ENCODE measurements at regions not wholly inside any gene's neighbourhood (a gene's known extent, or its start where the extent isn't known, plus 50 kb on each side); places are given as distances from the start of the nearest gene placed in this dataset.

DNA sequence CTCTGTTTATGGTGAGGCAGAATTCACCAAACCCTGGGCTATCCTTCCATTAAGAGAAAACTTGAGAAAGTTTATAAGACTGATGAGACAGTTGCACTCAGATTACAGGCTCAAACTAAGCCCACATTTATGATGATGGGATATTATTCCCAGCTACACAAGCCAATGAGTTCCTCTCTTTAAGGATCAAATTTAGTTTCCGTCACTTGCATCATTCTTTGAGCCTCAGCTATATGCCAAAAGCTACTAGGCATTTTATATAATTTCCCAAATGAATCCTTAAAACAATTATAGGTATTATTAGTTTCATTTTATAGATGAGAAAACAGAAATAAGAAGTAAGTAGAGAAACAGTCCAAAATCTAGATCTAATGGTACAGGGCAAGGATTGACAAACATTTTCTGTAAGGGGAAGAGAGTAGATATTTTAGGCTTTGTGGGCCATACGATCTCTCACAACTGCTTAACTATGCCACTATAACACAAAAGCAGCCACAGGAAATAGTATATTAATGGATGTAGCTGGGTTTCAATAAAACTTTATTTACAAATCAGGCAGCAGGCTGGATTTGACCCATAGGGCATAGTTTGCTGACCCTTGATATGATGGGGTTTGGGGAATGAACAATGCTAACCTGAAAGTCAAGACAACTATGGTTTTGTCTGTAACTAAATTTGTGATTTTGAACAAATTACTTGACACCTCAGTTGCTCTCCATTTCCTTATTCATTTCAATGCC, 91.8 kb upstream of the PLXNC1 start:
- no peak for DNase-seq
- no CpG with 5 or more reads among the region's 2 CpGs for WGBS (ENCODE audit: insufficient coverage)
- no peaks in the 10 kb centered on the region for H3K27me3 ChIP-seq (replicated peaks in 2 of 5; ENCODE audit: control insufficient read depth in 4 of 5, insufficient read depth in 5 of 5, low read length in 4 of 5)
- CTCF ChIA-PET, result interaction anchor here (1.2 to 1.5 kb wide), 2 partner anchors 22 to 44 kb away, joined by 5 to 6 read pairs; no protein-coding TSS in a partner anchor
- POLR2A ChIA-PET, result no interaction called here
- H3K27ac ChIP-seq (ENCODE audit: insufficient read depth in 1 of 2, low read depth in 1 of 2, low read length in 2 of 2, poor library complexity in 1 of 2, severe bottlenecking in 2 of 2), result no peak overlapping the region
- peaks cover 0 to 16% (median 5%) of the 10 kb centered on the region in 5 experiments for H3K9me3 ChIP-seq (ENCODE audit: control extremely low read depth in 1 of 5, control insufficient read depth in 4 of 5, insufficient read depth in 2 of 5, low read depth in 1 of 5, low read length in 4 of 5)
- H3K36me3 ChIP-seq (ENCODE audit: control insufficient read depth in 4 of 4, insufficient read depth in 4 of 4, low read length in 3 of 4), result no peaks in the 10 kb centered on the region
- peaks cover 0 to 6% (median 0%) of the 10 kb centered on the region in 4 experiments for H3K4me1 ChIP-seq (ENCODE audit: control extremely low read depth in 1 of 4, control insufficient read depth in 4 of 4, insufficient read depth in 4 of 4, low read length in 3 of 4)
- no peak overlapping the region for H3K4me3 ChIP-seq (ENCODE audit: control insufficient read depth in 1 of 7, extremely low read depth in 1 of 7, insufficient read depth in 4 of 7, low read depth in 2 of 7, low read length in 6 of 7)

DNA sequence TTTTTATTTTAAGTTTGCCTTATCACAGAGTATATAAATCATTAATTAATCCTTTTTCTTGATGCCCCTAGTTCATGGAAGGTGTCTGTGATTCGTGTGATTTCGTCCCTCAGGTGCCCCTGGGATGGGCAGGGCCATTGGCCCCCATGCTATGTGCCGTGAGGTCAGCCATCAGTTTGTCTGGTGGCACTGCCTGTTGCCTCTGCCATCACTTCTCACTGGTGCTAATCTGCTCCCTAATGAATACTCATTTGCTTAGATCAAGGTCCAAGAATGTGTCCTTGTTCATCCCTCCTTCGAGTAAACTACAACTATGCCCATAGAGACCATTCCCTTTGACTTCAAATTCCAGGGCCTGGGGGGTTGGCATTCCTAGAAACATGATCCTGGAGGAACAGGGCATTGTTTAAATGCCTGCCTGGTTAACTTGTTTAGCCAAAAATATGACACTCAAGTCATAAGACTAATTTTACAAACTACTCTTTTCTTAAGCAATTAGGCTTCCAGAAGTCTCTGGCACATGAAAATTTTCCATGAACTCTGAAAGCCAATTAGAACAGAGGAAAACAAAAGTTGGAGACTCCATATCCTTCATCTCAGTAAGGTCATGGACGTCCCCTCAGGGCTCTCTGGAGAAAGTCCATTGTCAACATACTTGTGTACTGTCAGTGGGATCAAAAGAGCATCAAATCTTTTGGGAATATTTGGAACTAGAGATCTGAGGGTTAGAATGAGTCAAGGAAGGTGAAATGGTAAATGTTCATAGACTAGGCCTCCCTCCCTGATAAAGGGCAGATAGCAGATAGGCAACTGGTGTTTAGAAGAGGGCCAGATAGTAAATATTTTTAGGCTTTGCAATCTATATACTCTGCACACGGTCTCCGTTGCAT, 90.9 kb upstream of the PLXNC1 start:
- WGBS (ENCODE audit: insufficient coverage), result 97% methylated on average over 4 of the region's 7 CpGs
- no peak overlapping the region for H3K4me3 ChIP-seq (ENCODE audit: control insufficient read depth in 1 of 7, extremely low read depth in 1 of 7, insufficient read depth in 4 of 7, low read depth in 2 of 7, low read length in 6 of 7)
- no peaks in the 10 kb centered on the region for H3K36me3 ChIP-seq (ENCODE audit: control insufficient read depth in 4 of 4, insufficient read depth in 4 of 4, low read length in 3 of 4)
- H3K27me3 ChIP-seq (replicated peaks in 2 of 5; ENCODE audit: control insufficient read depth in 4 of 5, insufficient read depth in 5 of 5, low read length in 4 of 5), result no peaks in the 10 kb centered on the region
- ChIA-PET CTCF (interaction anchor here (0.6 to 1.5 kb wide), 2 partner anchors 14 to 18 kb away, joined by 3 to 5 read pairs; no protein-coding TSS in a partner anchor), POLR2A (no interaction called here)
- H3K4me1 ChIP-seq (ENCODE audit: control extremely low read depth in 1 of 4, control insufficient read depth in 4 of 4, insufficient read depth in 4 of 4, low read length in 3 of 4), result peaks cover 0 to 6% (median 0%) of the 10 kb centered on the region in 4 experiments
- DNase-seq, result no peak
- H3K9me3 ChIP-seq (ENCODE audit: control extremely low read depth in 1 of 5, control insufficient read depth in 4 of 5, insufficient read depth in 2 of 5, low read depth in 1 of 5, low read length in 4 of 5), result peaks cover 0 to 16% (median 5%) of the 10 kb centered on the region in 5 experiments
- H3K27ac ChIP-seq (ENCODE audit: insufficient read depth in 1 of 2, low read depth in 1 of 2, low read length in 2 of 2, poor library complexity in 1 of 2, severe bottlenecking in 2 of 2), result no peak overlapping the region

DNA sequence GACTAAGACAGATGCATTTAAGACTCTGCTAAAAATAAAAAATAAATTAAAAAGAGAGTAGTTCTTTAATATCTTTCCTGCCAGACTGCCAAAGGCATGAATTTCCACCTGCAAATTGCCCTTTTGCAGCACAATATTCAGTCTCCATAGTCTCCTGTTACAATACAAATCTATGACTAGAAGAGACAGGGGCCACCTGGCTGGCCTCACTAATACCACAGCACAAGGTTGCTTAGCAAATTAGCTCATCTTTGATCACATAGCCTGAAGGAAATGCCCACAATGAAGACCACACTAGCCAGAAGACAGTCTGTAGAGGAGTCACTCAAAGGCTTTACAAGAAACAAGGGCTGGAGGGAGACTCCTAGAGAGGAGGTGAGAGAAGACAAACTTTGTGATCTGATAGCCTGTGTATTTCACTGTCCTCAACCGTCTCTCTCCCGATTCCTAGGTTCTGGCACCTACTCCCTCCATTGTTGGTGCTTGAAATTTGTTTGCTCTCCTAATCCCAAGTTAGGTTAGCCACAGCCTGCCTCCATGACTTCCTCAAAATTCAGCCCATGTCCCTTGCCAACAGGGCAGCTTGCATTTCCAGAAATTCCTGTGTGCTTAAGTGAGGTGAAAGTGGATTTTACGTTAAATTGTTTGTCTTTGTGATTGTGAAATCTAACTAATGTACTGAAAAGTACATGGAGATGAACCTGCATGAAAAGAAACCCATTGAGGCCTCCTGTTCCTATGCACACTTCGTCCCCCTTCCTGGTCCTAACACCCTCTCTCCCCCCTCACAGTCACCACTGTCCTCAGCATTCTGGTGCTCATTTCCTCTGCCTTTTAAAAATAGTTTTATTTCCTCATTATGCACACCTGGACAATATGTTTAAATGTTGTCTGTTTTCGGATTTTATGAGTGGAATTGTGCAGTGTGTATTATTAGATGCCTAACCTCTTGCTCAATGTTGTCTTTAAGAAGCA, 88.7 kb upstream of the PLXNC1 start:
- peaks cover 0 to 6% (median 0%) of the 10 kb centered on the region in 4 experiments for H3K4me1 ChIP-seq (ENCODE audit: control extremely low read depth in 1 of 4, control insufficient read depth in 4 of 4, insufficient read depth in 4 of 4, low read length in 3 of 4)
- H3K27me3 ChIP-seq (replicated peaks in 2 of 5; ENCODE audit: control insufficient read depth in 4 of 5, insufficient read depth in 5 of 5, low read length in 4 of 5), result no peaks in the 10 kb centered on the region
- ChIA-PET CTCF (interaction anchor here (1.2 kb wide), 1 partner anchor 9 kb away, joined by 3 read pairs; no protein-coding TSS in a partner anchor), POLR2A (interaction anchor here (0.6 kb wide), 1 partner anchor 134 kb away, joined by 3 read pairs; no protein-coding TSS in a partner anchor)
- peaks cover 0 to 12% (median 8%) of the 10 kb centered on the region in 5 experiments for H3K9me3 ChIP-seq (ENCODE audit: control extremely low read depth in 1 of 5, control insufficient read depth in 4 of 5, insufficient read depth in 2 of 5, low read depth in 1 of 5, low read length in 4 of 5)
- H3K27ac ChIP-seq (ENCODE audit: insufficient read depth in 1 of 2, low read depth in 1 of 2, low read length in 2 of 2, poor library complexity in 1 of 2, severe bottlenecking in 2 of 2), result no peak overlapping the region
- DNase-seq, result no peak
- 94% methylated on average over 4 of the region's 5 CpGs for WGBS (ENCODE audit: insufficient coverage)
- H3K36me3 ChIP-seq (ENCODE audit: control insufficient read depth in 4 of 4, insufficient read depth in 4 of 4, low read length in 3 of 4), result no peaks in the 10 kb centered on the region
- H3K4me3 ChIP-seq (ENCODE audit: control insufficient read depth in 1 of 7, extremely low read depth in 1 of 7, insufficient read depth in 4 of 7, low read depth in 2 of 7, low read length in 6 of 7), result no peak overlapping the region

DNA sequence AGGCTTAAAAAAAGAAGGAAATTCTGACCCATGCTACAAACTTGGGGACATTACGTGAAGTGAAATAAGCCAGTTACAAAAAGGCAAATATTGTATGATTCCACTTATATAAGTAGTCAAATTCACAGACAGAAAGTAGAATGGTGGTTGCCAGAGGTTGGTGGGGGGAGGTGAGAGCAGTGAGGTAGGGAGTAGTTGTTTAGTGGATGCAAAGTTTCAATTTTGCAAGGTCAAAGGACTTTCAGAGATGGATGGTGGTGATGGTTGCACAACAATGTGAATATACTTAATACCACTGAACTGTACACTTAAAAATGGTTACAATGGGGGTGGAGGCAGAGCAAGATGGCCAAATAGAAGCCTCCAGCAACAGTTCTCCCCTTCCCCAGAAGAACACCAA, 86.2 kb upstream of the PLXNC1 start:
- H3K9me3 ChIP-seq (ENCODE audit: control extremely low read depth in 1 of 5, control insufficient read depth in 4 of 5, insufficient read depth in 2 of 5, low read depth in 1 of 5, low read length in 4 of 5), result peaks cover 0 to 11% (median 6%) of the 10 kb centered on the region in 5 experiments
- no peaks in the 10 kb centered on the region for H3K27me3 ChIP-seq (replicated peaks in 2 of 5; ENCODE audit: control insufficient read depth in 4 of 5, insufficient read depth in 5 of 5, low read length in 4 of 5)
- no peak for DNase-seq
- no peaks in the 10 kb centered on the region for H3K36me3 ChIP-seq (ENCODE audit: control insufficient read depth in 4 of 4, insufficient read depth in 4 of 4, low read length in 3 of 4)
- peaks cover 0 to 6% (median 0%) of the 10 kb centered on the region in 4 experiments for H3K4me1 ChIP-seq (ENCODE audit: control extremely low read depth in 1 of 4, control insufficient read depth in 4 of 4, insufficient read depth in 4 of 4, low read length in 3 of 4)
- no peak overlapping the region for H3K4me3 ChIP-seq (ENCODE audit: control insufficient read depth in 1 of 7, extremely low read depth in 1 of 7, insufficient read depth in 4 of 7, low read depth in 2 of 7, low read length in 6 of 7)
- ChIA-PET CTCF (no interaction called here), POLR2A (no interaction called here)
- no peak overlapping the region for H3K27ac ChIP-seq (ENCODE audit: insufficient read depth in 1 of 2, low read depth in 1 of 2, low read length in 2 of 2, poor library complexity in 1 of 2, severe bottlenecking in 2 of 2)
- no CpG with 5 or more reads among the region's 1 CpG for WGBS (ENCODE audit: insufficient coverage)

GRCh38 chr12:94062796-94063635, 85.4 kb upstream of the PLXNC1 start:
- ChIA-PET CTCF (no interaction called here), POLR2A (no interaction called here)
- no peak for DNase-seq
- Histone ChIP-seq H3K4me3 (ENCODE audit: control insufficient read depth in 1 of 7, extremely low read depth in 1 of 7, insufficient read depth in 4 of 7, low read depth in 2 of 7, low read length in 6 of 7) (no peak overlapping the region), H3K9me3 (ENCODE audit: control extremely low read depth in 1 of 5, control insufficient read depth in 4 of 5, insufficient read depth in 2 of 5, low read depth in 1 of 5, low read length in 4 of 5) (peaks cover 0 to 11% (median 6%) of the 10 kb centered on the region in 5 experiments), H3K36me3 (ENCODE audit: control insufficient read depth in 4 of 4, insufficient read depth in 4 of 4, low read length in 3 of 4) (no peaks in the 10 kb centered on the region), H3K27me3 (replicated peaks in 2 of 5; ENCODE audit: control insufficient read depth in 4 of 5, insufficient read depth in 5 of 5, low read length in 4 of 5) (no peaks in the 10 kb centered on the region), H3K4me1 (ENCODE audit: control extremely low read depth in 1 of 4, control insufficient read depth in 4 of 4, insufficient read depth in 4 of 4, low read length in 3 of 4) (peaks cover 0 to 6% (median 0%) of the 10 kb centered on the region in 4 experiments), H3K27ac (ENCODE audit: insufficient read depth in 1 of 2, low read depth in 1 of 2, low read length in 2 of 2, poor library complexity in 1 of 2, severe bottlenecking in 2 of 2) (no peak overlapping the region)
- WGBS (ENCODE audit: insufficient coverage), result 100% methylated on average over 4 of the region's 4 CpGs

GRCh38 chr12:94070520-94070919, 77.9 kb upstream of the PLXNC1 start:
- Histone ChIP-seq H3K36me3 (ENCODE audit: control insufficient read depth in 4 of 4, insufficient read depth in 4 of 4, low read length in 3 of 4) (no peaks in the 10 kb centered on the region), H3K27ac (ENCODE audit: insufficient read depth in 1 of 2, low read depth in 1 of 2, low read length in 2 of 2, poor library complexity in 1 of 2, severe bottlenecking in 2 of 2) (no peak overlapping the region), H3K9me3 (ENCODE audit: control extremely low read depth in 1 of 5, control insufficient read depth in 4 of 5, insufficient read depth in 2 of 5, low read depth in 1 of 5, low read length in 4 of 5) (no peaks in the 10 kb centered on the region), H3K4me3 (ENCODE audit: control insufficient read depth in 1 of 7, extremely low read depth in 1 of 7, insufficient read depth in 4 of 7, low read depth in 2 of 7, low read length in 6 of 7) (no peak overlapping the region), H3K4me1 (ENCODE audit: control extremely low read depth in 1 of 4, control insufficient read depth in 4 of 4, insufficient read depth in 4 of 4, low read length in 3 of 4) (peaks cover 0 to 13% (median 4%) of the 10 kb centered on the region in 4 experiments), H3K27me3 (replicated peaks in 2 of 5; ENCODE audit: control insufficient read depth in 4 of 5, insufficient read depth in 5 of 5, low read length in 4 of 5) (no peaks in the 10 kb centered on the region)
- POLR2A ChIA-PET, result no interaction called here
- 100% methylated on average over 3 of the region's 5 CpGs for WGBS (ENCODE audit: insufficient coverage)
- CTCF ChIA-PET, result interaction anchor here (1.9 kb wide), 1 partner anchor 91 kb away, joined by 5 read pairs; no protein-coding TSS in a partner anchor
- DNase-seq, result no peak
